K562 (cell line): ENCODE measurements at regions not wholly inside any gene's neighbourhood (a gene's known extent, or its start where the extent isn't known, plus 50 kb on each side); places are given as distances from the start of the nearest gene placed in this dataset.

ENCODE experiments used
- ATAC-seq: fragments of 200-7000 bp; cut with Tn5 transposase; 3 replicates; pipeline ENCODE4 v1.9.1; 2020; ENCODE audit warnings: moderate library complexity
- BruUV-seq: library from RNA; stranded (reverse); fragments of 400-500 nt; replicated peaks from 2 replicates; lab custom pipeline; 2021; lab: Mats Ljungman, UMichigan
- CTCF ChIA-PET: fragments of 300-600 bp; formaldehyde crosslinking; extraction: SDS; loops from one replicate; lab custom pipeline; 2021; ENCODE audit warnings: low intra/inter-chr PET ratio; lab: Yijun Ruan, JAX
- POLR2A ChIA-PET: fragments of 300-600, 350-650 bp; sonication (Branson Sonifier 250); formaldehyde crosslinking; extraction: SDS; loops from one replicate; lab custom pipeline; 2021; ENCODE audit warnings: antibody characterized with exemption, inconsistent platforms; lab: Yijun Ruan, JAX
- DNase-seq, 4 experiments: peaks; one replicate each; pipeline versions ENCODE4 v3.0.0 to v3.0.0-alpha.2; 2011 to 2018; ENCODE audit warnings: low spot score in 3 of 4, mixed read lengths in 3 of 4; ENCODE audit errors: extremely low read depth in 1 of 4
- FAIRE-seq: peaks from 2 replicates; lab custom pipeline; 2011; peaks lifted over from hg19 to GRCh38; lab: Jason Lieb, UNC
- H2AFZ ChIP-seq: 2 replicates; pipeline ENCODE4 v1.6.0; 2011; ENCODE audit warnings: low read depth, low read length, control low read depth, inconsistent platforms
- H3K27ac ChIP-seq: fragments of 200-600 bp; 3 replicates; pipeline ENCODE4 v1.8.0; 2011; ENCODE audit warnings: low read depth, mild to moderate bottlenecking, control low read depth, inconsistent platforms, low read length, moderate library complexity, mixed read lengths; ENCODE audit errors: extremely low read depth
- H3K27me3 ChIP-seq, 2 experiments: fragments of 300-600 bp in 1 of 2; 2 replicates in 1 of 2; 3 replicates in 1 of 2; pipeline versions ENCODE4 v1.6.0 to v1.8.0; 2011; ENCODE audit warnings: inconsistent platforms in 2 of 2, low read length in 2 of 2, mild to moderate bottlenecking in 1 of 2, mixed read lengths in 1 of 2, moderate library complexity in 1 of 2; ENCODE audit not compliant: control insufficient read depth in 2 of 2, insufficient read depth in 2 of 2
- H3K36me3 ChIP-seq: fragments of 300-600 bp; 3 replicates; pipeline ENCODE4 v1.8.0; 2011; ENCODE audit warnings: mild to moderate bottlenecking, low read length, inconsistent platforms; ENCODE audit not compliant: control insufficient read depth, insufficient read depth
- H3K4me1 ChIP-seq, 2 experiments: fragments of 200-600 bp in 1 of 2; replicated peaks in 1 of 2; 2 replicates in 1 of 2; 3 replicates in 1 of 2; pipeline versions ENCODE4 v1.5.1 to v1.8.0; 2011; ENCODE audit warnings: inconsistent platforms in 2 of 2, low read length in 2 of 2, mild to moderate bottlenecking in 1 of 2, mixed read lengths in 1 of 2, moderate library complexity in 1 of 2; ENCODE audit not compliant: control insufficient read depth in 2 of 2, insufficient read depth in 2 of 2
- H3K4me2 ChIP-seq: 2 replicates; pipeline ENCODE4 v1.6.1; 2011; ENCODE audit warnings: low read length, control low read depth, inconsistent platforms, mixed read lengths; ENCODE audit not compliant: insufficient read depth
- H3K4me3 ChIP-seq: fragments of 200-600 bp; sonication (generic), shearing (Covaris generic); 2 replicates; pipeline ENCODE4 v1.5.1; 2016; ENCODE audit warnings: control low read depth, inconsistent platforms
- H3K79me2 ChIP-seq: fragments of 200-600 bp; 3 replicates; pipeline ENCODE4 v1.8.0; 2011; ENCODE audit warnings: low read length, inconsistent platforms; ENCODE audit not compliant: control insufficient read depth, insufficient read depth
- H3K9ac ChIP-seq, 2 experiments: 2 replicates each; pipeline versions ENCODE4 v1.6.0 to v1.6.1; 2011; ENCODE audit warnings: low read depth in 2 of 2, low read length in 2 of 2, control low read depth in 1 of 2, inconsistent platforms in 1 of 2, mild to moderate bottlenecking in 1 of 2, mixed read lengths in 1 of 2; ENCODE audit not compliant: insufficient read depth in 1 of 2
- H3K9me1 ChIP-seq: one replicate; pipeline ENCODE4 v1.6.0; 2011; ENCODE audit warnings: inconsistent platforms, mild to moderate bottlenecking, low read length, moderate library complexity; ENCODE audit not compliant: control insufficient read depth, insufficient read depth
- H3K9me3 ChIP-seq: replicated peaks from 2 replicates; pipeline ENCODE4 v1.5.1; 2011; ENCODE audit warnings: low read depth, low read length, inconsistent platforms; ENCODE audit not compliant: control insufficient read depth, insufficient read depth
- H4K20me1 ChIP-seq: replicated peaks from 2 replicates; pipeline ENCODE4 v1.6.1; 2011; ENCODE audit warnings: low read length, inconsistent platforms, mixed read lengths; ENCODE audit not compliant: control insufficient read depth, insufficient read depth
- RAD21 ChIP-seq, 2 experiments: fragments of 250-450 bp in 1 of 2; fragments of 450-650 bp in 1 of 2; sonication (Bioruptor Pico) in 1 of 2; formaldehyde crosslinking in 1 of 2; IDR thresholded peaks in 1 of 2; conservative IDR thresholded peaks in 1 of 2; 2 replicates each; pipeline versions ENCODE4 v1.4.0 to v1.8.0; 2020 to 2022; ENCODE audit warnings: mild to moderate bottlenecking in 2 of 2, moderate library complexity in 1 of 2
- RBM17 ChIP-seq: fragments of 200-400 bp; formaldehyde crosslinking; IDR thresholded peaks from 2 replicates; pipeline ENCODE4 v1.6.1; 2017; ENCODE audit warnings: low read depth, mild to moderate bottlenecking, low read length, borderline replicate concordance
- YY1 ChIP-seq, 3 experiments: IDR thresholded peaks; 2 replicates each; pipeline ENCODE4 v1.6.1; 2011; ENCODE audit warnings: low read length in 2 of 3, mild to moderate bottlenecking in 2 of 3, moderate library complexity in 2 of 3, borderline replicate concordance in 1 of 3, control low read depth in 1 of 3, low read depth in 1 of 3; ENCODE audit not compliant: insufficient read depth in 3 of 3, insufficient replicate concordance in 2 of 3, control insufficient read depth in 1 of 3, insufficient read length in 1 of 3; ENCODE audit errors: extremely low read depth in 1 of 3
- ZBTB7A ChIP-seq: IDR thresholded peaks from 2 replicates; pipeline ENCODE4 v1.6.1; 2011; ENCODE audit warnings: low read depth, mild to moderate bottlenecking, low read length, moderate library complexity, borderline replicate concordance; ENCODE audit not compliant: control insufficient read depth
- ZKSCAN8 ChIP-seq: fragments of 200-800 bp; sonication (Bioruptor generic); IDR thresholded peaks from 2 replicates; pipeline ENCODE4 v1.6.1; 2016; ENCODE audit warnings: missing genetic modification characterization, missing compliant biosample characterization
- WGBS: fragments of 100-300 bp; shearing (Covaris generic); methylation state at CpG from one replicate; pipeline ENCODE4 v1.1.6; 2016; ENCODE audit warnings: low coverage, mixed read lengths; ENCODE audit not compliant: insufficient coverage; ENCODE audit errors: missing lambda C conversion rate; 5-methylcytosine and 5-hydroxymethylcytosine counted together
- in situ Hi-C: fragments of 300-500 bp; cut with MboI; formaldehyde crosslinking; loops from 4 replicates; pipeline ENCODE4 v1.15.0; 2018; ENCODE audit warnings: inconsistent platforms, mixed read lengths
- intact Hi-C: fragments of 100-400 bp; cut with micrococcal nuclease; formaldehyde crosslinking; loops from 2 replicates; pipeline ENCODE4 v1.14.2; 2022

GRCh38 chrX:131752493-131753198, 208.8 kb downstream of the OR13H1 start:
- BruUV-seq: no TSS peak
- WGBS: 96% methylated on average over 16 of the region's 24 CpGs
- no peak overlapping the region for H3K27ac ChIP-seq

GRCh38 chrX:131762802-131763234, 218.9 kb downstream of the OR13H1 start:
- intact Hi-C loops: loop anchor here (5.0 kb wide), 1 partner anchor 1701 kb away; no protein-coding TSS in a partner anchor
- FAIRE-seq (peak; percentile 49), ATAC-seq (peak; percentile 89), DNase-seq (peak in 3 of 4 experiments; percentile 6 to 53 (median 34))
- Histone ChIP-seq H3K4me1 (no peaks in the 10 kb centered on the region; a peak in 1 of 5 replicates), H3K27me3 (no peaks in the 10 kb centered on the region), H3K27ac (no peak overlapping the region), H4K20me1 (no peaks in the 10 kb centered on the region), H3K9ac (no peak overlapping the region), H3K4me2 (no peak overlapping the region), H2AFZ (0 out of 2 replicates have a peak overlapping the region, but pooled peaks have one; percentile 45), H3K9me1 (no peaks in the 10 kb centered on the region), H3K4me3 (no peak overlapping the region), H3K36me3 (peaks cover 42% of the 10 kb centered on the region; the same call in 2 of the 3 replicates), H3K9me3 (no peaks in the 10 kb centered on the region), H3K79me2 (no peaks in the 10 kb centered on the region)
- ChIA-PET CTCF (no interaction called here), POLR2A (no interaction called here)
- in situ Hi-C loops: no loop called here
- no TSS peak for BruUV-seq
- WGBS: 45% methylated on average over 5 of the region's 7 CpGs
- TF ChIP-seq YY1 (IDR thresholded peaks at IDR 0.05; ENCODE audit: borderline replicate concordance in 1 of 3, control insufficient read depth in 1 of 3, extremely low read depth in 1 of 3, insufficient read depth in 3 of 3, insufficient read length in 1 of 3, insufficient replicate concordance in 2 of 3, low read depth in 1 of 3, low read length in 2 of 3) (peak in 2 of 3 experiments; percentile 26 to 72), RAD21 (CRISPR knock-in tag; conservative IDR thresholded peaks at IDR 0.05 in 1 of 2, IDR thresholded peaks at IDR 0.05 in 1 of 2) (peak in 1 of 2 experiments; percentile 16; a peak in 1 of 4 replicates), RBM17 (no peak)

More at GRCh38 chrX:131752493-131753198, 208.8 kb downstream of the OR13H1 start:
- no peaks in the 10 kb centered on the region for H3K4me1 ChIP-seq
- CTCF ChIA-PET: no interaction called here
- DNase-seq (no peak), ATAC-seq (no peak), FAIRE-seq (no peak)
- no peaks in the 10 kb centered on the region for H3K27me3 ChIP-seq
- in situ Hi-C loops (no loop called here), intact Hi-C loops (no loop called here)
- H3K36me3 ChIP-seq: peaks cover 55% of the 10 kb centered on the region; the same call in 2 of the 3 replicates
- H4K20me1 ChIP-seq: no peaks in the 10 kb centered on the region
- H3K9me1 ChIP-seq: no peaks in the 10 kb centered on the region
- TF ChIP-seq ZKSCAN8 (CRISPR knock-in tag) (no peak), ZBTB7A (no peak)
- POLR2A ChIA-PET: no interaction called here
- H3K79me2 ChIP-seq: no peaks in the 10 kb centered on the region
- no peaks in the 10 kb centered on the region for H3K9me3 ChIP-seq
- no peak overlapping the region for H3K9ac ChIP-seq
- H3K4me3 ChIP-seq: no peak overlapping the region
- no peak overlapping the region for H3K4me2 ChIP-seq
- no peak overlapping the region for H2AFZ ChIP-seq
